K562 (cell line): ENCODE measurements at regions not wholly inside any gene's neighbourhood (a gene's known extent, or its start where the extent isn't known, plus 50 kb on each side); places are given as distances from the start of the nearest gene placed in this dataset.

Experiments
- ATAC-seq: fragments of 200-7000 bp; cut with Tn5 transposase; 3 replicates; pipeline ENCODE4 v1.9.1; 2020; ENCODE audit warnings: moderate library complexity
- BruUV-seq: library from RNA; stranded (reverse); fragments of 400-500 nt; replicated peaks from 2 replicates; lab custom pipeline; 2021; lab: Mats Ljungman, UMichigan
- CTCF ChIA-PET: fragments of 300-600 bp; formaldehyde crosslinking; extraction: SDS; loops from one replicate; lab custom pipeline; 2021; ENCODE audit warnings: low intra/inter-chr PET ratio; lab: Yijun Ruan, JAX
- POLR2A ChIA-PET: fragments of 300-600, 350-650 bp; sonication (Branson Sonifier 250); formaldehyde crosslinking; extraction: SDS; loops from one replicate; lab custom pipeline; 2021; ENCODE audit warnings: antibody characterized with exemption, inconsistent platforms; lab: Yijun Ruan, JAX
- DNase-seq, 4 experiments: peaks; one replicate each; pipeline versions ENCODE4 v3.0.0 to v3.0.0-alpha.2; 2011 to 2018; ENCODE audit warnings: low spot score in 3 of 4, mixed read lengths in 3 of 4; ENCODE audit errors: extremely low read depth in 1 of 4
- FAIRE-seq: peaks from 2 replicates; lab custom pipeline; 2011; peaks lifted over from hg19 to GRCh38; lab: Jason Lieb, UNC
- H2AFZ ChIP-seq: 2 replicates; pipeline ENCODE4 v1.6.0; 2011; ENCODE audit warnings: low read depth, low read length, control low read depth, inconsistent platforms
- H3K27ac ChIP-seq: fragments of 200-600 bp; 3 replicates; pipeline ENCODE4 v1.8.0; 2011; ENCODE audit warnings: low read depth, mild to moderate bottlenecking, control low read depth, inconsistent platforms, low read length, moderate library complexity, mixed read lengths; ENCODE audit errors: extremely low read depth
- H3K27me3 ChIP-seq, 2 experiments: fragments of 300-600 bp in 1 of 2; 2 replicates in 1 of 2; 3 replicates in 1 of 2; pipeline versions ENCODE4 v1.6.0 to v1.8.0; 2011; ENCODE audit warnings: inconsistent platforms in 2 of 2, low read length in 2 of 2, mild to moderate bottlenecking in 1 of 2, mixed read lengths in 1 of 2, moderate library complexity in 1 of 2; ENCODE audit not compliant: control insufficient read depth in 2 of 2, insufficient read depth in 2 of 2
- H3K36me3 ChIP-seq: fragments of 300-600 bp; 3 replicates; pipeline ENCODE4 v1.8.0; 2011; ENCODE audit warnings: mild to moderate bottlenecking, low read length, inconsistent platforms; ENCODE audit not compliant: control insufficient read depth, insufficient read depth
- H3K4me1 ChIP-seq, 2 experiments: fragments of 200-600 bp in 1 of 2; replicated peaks in 1 of 2; 2 replicates in 1 of 2; 3 replicates in 1 of 2; pipeline versions ENCODE4 v1.5.1 to v1.8.0; 2011; ENCODE audit warnings: inconsistent platforms in 2 of 2, low read length in 2 of 2, mild to moderate bottlenecking in 1 of 2, mixed read lengths in 1 of 2, moderate library complexity in 1 of 2; ENCODE audit not compliant: control insufficient read depth in 2 of 2, insufficient read depth in 2 of 2
- H3K4me2 ChIP-seq: 2 replicates; pipeline ENCODE4 v1.6.1; 2011; ENCODE audit warnings: low read length, control low read depth, inconsistent platforms, mixed read lengths; ENCODE audit not compliant: insufficient read depth
- H3K4me3 ChIP-seq: fragments of 200-600 bp; sonication (generic), shearing (Covaris generic); 2 replicates; pipeline ENCODE4 v1.5.1; 2016; ENCODE audit warnings: control low read depth, inconsistent platforms
- H3K79me2 ChIP-seq: fragments of 200-600 bp; 3 replicates; pipeline ENCODE4 v1.8.0; 2011; ENCODE audit warnings: low read length, inconsistent platforms; ENCODE audit not compliant: control insufficient read depth, insufficient read depth
- H3K9ac ChIP-seq, 2 experiments: 2 replicates each; pipeline versions ENCODE4 v1.6.0 to v1.6.1; 2011; ENCODE audit warnings: low read depth in 2 of 2, low read length in 2 of 2, control low read depth in 1 of 2, inconsistent platforms in 1 of 2, mild to moderate bottlenecking in 1 of 2, mixed read lengths in 1 of 2; ENCODE audit not compliant: insufficient read depth in 1 of 2
- H3K9me1 ChIP-seq: one replicate; pipeline ENCODE4 v1.6.0; 2011; ENCODE audit warnings: inconsistent platforms, mild to moderate bottlenecking, low read length, moderate library complexity; ENCODE audit not compliant: control insufficient read depth, insufficient read depth
- H3K9me3 ChIP-seq: replicated peaks from 2 replicates; pipeline ENCODE4 v1.5.1; 2011; ENCODE audit warnings: low read depth, low read length, inconsistent platforms; ENCODE audit not compliant: control insufficient read depth, insufficient read depth
- H4K20me1 ChIP-seq: replicated peaks from 2 replicates; pipeline ENCODE4 v1.6.1; 2011; ENCODE audit warnings: low read length, inconsistent platforms, mixed read lengths; ENCODE audit not compliant: control insufficient read depth, insufficient read depth
- NR0B1 ChIP-seq: fragments of 450-650 bp; IDR thresholded peaks from one replicate; pipeline ENCODE4 v1.6.1; 2018; ENCODE audit warnings: mild to moderate bottlenecking, moderate library complexity; ENCODE audit not compliant: partially characterized antibody
- ZNF561 ChIP-seq: fragments of 450-650 bp; formaldehyde crosslinking; conservative IDR thresholded peaks from 2 replicates; pipeline ENCODE4 v1.4.0; 2020; ENCODE audit warnings: mild to moderate bottlenecking, moderate library complexity
- ZNF57 ChIP-seq: fragments of 450-650 bp; formaldehyde crosslinking; IDR thresholded peaks from 2 replicates; pipeline ENCODE4 v1.4.0; 2020; ENCODE audit warnings: mild to moderate bottlenecking, moderate library complexity
- ZNF778 ChIP-seq: fragments of 450-650 bp; formaldehyde crosslinking; IDR thresholded peaks from 2 replicates; pipeline ENCODE4 v1.4.0; 2020; ENCODE audit warnings: mild to moderate bottlenecking, moderate library complexity
- WGBS: fragments of 100-300 bp; shearing (Covaris generic); methylation state at CpG from one replicate; pipeline ENCODE4 v1.1.6; 2016; ENCODE audit warnings: low coverage, mixed read lengths; ENCODE audit not compliant: insufficient coverage; ENCODE audit errors: missing lambda C conversion rate; 5-methylcytosine and 5-hydroxymethylcytosine counted together
- in situ Hi-C: fragments of 300-500 bp; cut with MboI; formaldehyde crosslinking; loops from 4 replicates; pipeline ENCODE4 v1.15.0; 2018; ENCODE audit warnings: inconsistent platforms, mixed read lengths
- intact Hi-C: fragments of 100-400 bp; cut with micrococcal nuclease; formaldehyde crosslinking; loops from 2 replicates; pipeline ENCODE4 v1.14.2; 2022
- TF ChIP-seq, protein P1 (sequence below): sonication (generic); formaldehyde crosslinking; IDR thresholded peaks from 2 replicates; pipeline ENCODE4 v1.8.1; 2023; ENCODE audit warnings: mild to moderate bottlenecking, missing genetic modification reagents
- TF ChIP-seq, protein P2 (sequence below), 2 experiments: fragments of 450-650 bp; IDR thresholded peaks; 2 replicates each; pipeline ENCODE4 v1.6.1; 2018; ENCODE audit warnings: mild to moderate bottlenecking in 2 of 2, low read depth in 1 of 2; ENCODE audit not compliant: partially characterized antibody in 2 of 2

GRCh38 chr1:94754095-94754494 is 66.1 kb upstream of the SLC44A3 start (continued):
- no peak for TF ChIP-seq NR0B1
- TF ChIP-seq, protein P1, sequence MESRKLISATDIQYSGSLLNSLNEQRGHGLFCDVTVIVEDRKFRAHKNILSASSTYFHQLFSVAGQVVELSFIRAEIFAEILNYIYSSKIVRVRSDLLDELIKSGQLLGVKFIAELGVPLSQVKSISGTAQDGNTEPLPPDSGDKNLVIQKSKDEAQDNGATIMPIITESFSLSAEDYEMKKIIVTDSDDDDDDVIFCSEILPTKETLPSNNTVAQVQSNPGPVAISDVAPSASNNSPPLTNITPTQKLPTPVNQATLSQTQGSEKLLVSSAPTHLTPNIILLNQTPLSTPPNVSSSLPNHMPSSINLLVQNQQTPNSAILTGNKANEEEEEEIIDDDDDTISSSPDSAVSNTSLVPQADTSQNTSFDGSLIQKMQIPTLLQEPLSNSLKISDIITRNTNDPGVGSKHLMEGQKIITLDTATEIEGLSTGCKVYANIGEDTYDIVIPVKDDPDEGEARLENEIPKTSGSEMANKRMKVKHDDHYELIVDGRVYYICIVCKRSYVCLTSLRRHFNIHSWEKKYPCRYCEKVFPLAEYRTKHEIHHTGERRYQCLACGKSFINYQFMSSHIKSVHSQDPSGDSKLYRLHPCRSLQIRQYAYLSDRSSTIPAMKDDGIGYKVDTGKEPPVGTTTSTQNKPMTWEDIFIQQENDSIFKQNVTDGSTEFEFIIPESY (CRISPR knock-in tag), result no peak
- no peak for TF ChIP-seq ZNF561 (CRISPR knock-in tag)

GRCh38 chr1:94753171-94753972 is 66.8 kb upstream of the SLC44A3 start:
- TF ChIP-seq, protein P2, sequence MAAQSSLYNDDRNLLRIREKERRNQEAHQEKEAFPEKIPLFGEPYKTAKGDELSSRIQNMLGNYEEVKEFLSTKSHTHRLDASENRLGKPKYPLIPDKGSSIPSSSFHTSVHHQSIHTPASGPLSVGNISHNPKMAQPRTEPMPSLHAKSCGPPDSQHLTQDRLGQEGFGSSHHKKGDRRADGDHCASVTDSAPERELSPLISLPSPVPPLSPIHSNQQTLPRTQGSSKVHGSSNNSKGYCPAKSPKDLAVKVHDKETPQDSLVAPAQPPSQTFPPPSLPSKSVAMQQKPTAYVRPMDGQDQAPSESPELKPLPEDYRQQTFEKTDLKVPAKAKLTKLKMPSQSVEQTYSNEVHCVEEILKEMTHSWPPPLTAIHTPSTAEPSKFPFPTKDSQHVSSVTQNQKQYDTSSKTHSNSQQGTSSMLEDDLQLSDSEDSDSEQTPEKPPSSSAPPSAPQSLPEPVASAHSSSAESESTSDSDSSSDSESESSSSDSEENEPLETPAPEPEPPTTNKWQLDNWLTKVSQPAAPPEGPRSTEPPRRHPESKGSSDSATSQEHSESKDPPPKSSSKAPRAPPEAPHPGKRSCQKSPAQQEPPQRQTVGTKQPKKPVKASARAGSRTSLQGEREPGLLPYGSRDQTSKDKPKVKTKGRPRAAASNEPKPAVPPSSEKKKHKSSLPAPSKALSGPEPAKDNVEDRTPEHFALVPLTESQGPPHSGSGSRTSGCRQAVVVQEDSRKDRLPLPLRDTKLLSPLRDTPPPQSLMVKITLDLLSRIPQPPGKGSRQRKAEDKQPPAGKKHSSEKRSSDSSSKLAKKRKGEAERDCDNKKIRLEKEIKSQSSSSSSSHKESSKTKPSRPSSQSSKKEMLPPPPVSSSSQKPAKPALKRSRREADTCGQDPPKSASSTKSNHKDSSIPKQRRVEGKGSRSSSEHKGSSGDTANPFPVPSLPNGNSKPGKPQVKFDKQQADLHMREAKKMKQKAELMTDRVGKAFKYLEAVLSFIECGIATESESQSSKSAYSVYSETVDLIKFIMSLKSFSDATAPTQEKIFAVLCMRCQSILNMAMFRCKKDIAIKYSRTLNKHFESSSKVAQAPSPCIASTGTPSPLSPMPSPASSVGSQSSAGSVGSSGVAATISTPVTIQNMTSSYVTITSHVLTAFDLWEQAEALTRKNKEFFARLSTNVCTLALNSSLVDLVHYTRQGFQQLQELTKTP (IDR thresholded peaks at IDR 0.05; ENCODE audit: low read depth in 1 of 2, partially characterized antibody in 2 of 2), result no peak
- no peak for TF ChIP-seq ZNF778 (CRISPR knock-in tag)
- no peak for TF ChIP-seq ZNF57 (CRISPR knock-in tag)
- Histone ChIP-seq H3K4me3 (no peak overlapping the region), H3K9ac (no peak overlapping the region), H3K27ac (no peak overlapping the region), H3K4me2 (no peak overlapping the region), H3K27me3 (peaks cover 0 to 4% of the 10 kb centered on the region in 2 experiments; a peak in 1 of 5 replicates), H3K9me3 (no peaks in the 10 kb centered on the region), H3K9me1 (no peaks in the 10 kb centered on the region), H3K36me3 (no peaks in the 10 kb centered on the region), H3K79me2 (no peaks in the 10 kb centered on the region), H4K20me1 (no peaks in the 10 kb centered on the region), H2AFZ (no peak overlapping the region), H3K4me1 (peaks cover 0 to 5% of the 10 kb centered on the region in 2 experiments; a peak in 2 of 5 replicates)
- in situ Hi-C loops (no loop called here), intact Hi-C loops (no loop called here)
- ChIA-PET POLR2A (no interaction called here), CTCF (no interaction called here)
- no peak for DNase-seq
- no peak for FAIRE-seq
- no peak for ATAC-seq
- WGBS, result 3% methylated on average over 6 of the region's 6 CpGs
- BruUV-seq, result no TSS peak
